ENCODE measurements at regions not wholly inside any gene's neighbourhood (a gene's known extent, or its start where the extent isn't known, plus 50 kb on each side); places are given as distances from the start of the nearest gene placed in this dataset.

- DNase-seq, result no peak
- intact Hi-C loops (cut with DNase I), result no loop called here
These were observed 265.0 kb downstream of the KIF4B start for GRCh38 chr5:155278532-155278931.

- no peak for DNase-seq
- intact Hi-C loops (cut with DNase I), result no loop called here
These were observed 269.1 kb downstream of the KIF4B start for GRCh38 chr5:155282503-155283107.

GRCh38 chr5:155285706-155286105, 272.2 kb downstream of the KIF4B start:
- DNase-seq, result no peak
- intact Hi-C loops (cut with DNase I), result no loop called here

- intact Hi-C loops (cut with DNase I), result no loop called here
- no peak for DNase-seq
These were observed 277.4 kb downstream of the KIF4B start for GRCh38 chr5:155290937-155291336.

- intact Hi-C loops (cut with DNase I), result no loop called here
- no peak for DNase-seq
These were observed 280.1 kb downstream of the KIF4B start for GRCh38 chr5:155293605-155294178.

- intact Hi-C loops (cut with DNase I), result no loop called here
- DNase-seq, result no peak
These were observed 281.6 kb downstream of the KIF4B start for GRCh38 chr5:155295111-155295510.

GRCh38 chr5:155299386-155300005, 285.9 kb downstream of the KIF4B start:
- DNase-seq, result no peak
- intact Hi-C loops (cut with DNase I), result no loop called here

- DNase-seq, result no peak
- intact Hi-C loops (cut with DNase I), result no loop called here
These were observed 289.6 kb downstream of the KIF4B start for GRCh38 chr5:155303120-155303519.

- no peak for DNase-seq
- intact Hi-C loops (cut with DNase I), result no loop called here
These were observed 293.7 kb downstream of the KIF4B start for GRCh38 chr5:155307229-155307628.

GRCh38 chr5:155308289-155308688, 294.7 kb downstream of the KIF4B start:
- DNase-seq, result no peak
- intact Hi-C loops (cut with DNase I), result no loop called here

- intact Hi-C loops (cut with DNase I), result no loop called here
These were observed 295.6 kb downstream of the KIF4B start for GRCh38 chr5:155309021-155309746.

GRCh38 chr5:155311721-155312120, 298.2 kb downstream of the KIF4B start:
- intact Hi-C loops (cut with DNase I), result no loop called here
- no peak for DNase-seq

More at GRCh38 chr5:155309021-155309746, 295.6 kb downstream of the KIF4B start:
- no peak for DNase-seq

GRCh38 chr5:155313518-155313917, 300.0 kb downstream of the KIF4B start:
- intact Hi-C loops (cut with DNase I), result no loop called here

GRCh38 chr5:155316070-155316714, 302.6 kb downstream of the KIF4B start:
- no peak for DNase-seq
- intact Hi-C loops (cut with DNase I), result no loop called here

More at GRCh38 chr5:155313518-155313917, 300.0 kb downstream of the KIF4B start:
- no peak for DNase-seq

GRCh38 chr5:155332618-155333017, 319.1 kb downstream of the KIF4B start:
- peak in 5 of 10 donors; percentile 10 to 64 (median 18) for DNase-seq
- intact Hi-C loops (cut with DNase I), result no loop called here

- no peak for DNase-seq
- intact Hi-C loops (cut with DNase I), result no loop called here
These were observed 329.4 kb downstream of the KIF4B start for GRCh38 chr5:155342956-155343355.

GRCh38 chr5:155343468-155343867, 329.9 kb downstream of the KIF4B start:
- intact Hi-C loops (cut with DNase I), result no loop called here
- no peak for DNase-seq

- intact Hi-C loops (cut with DNase I), result no loop called here
- DNase-seq, result no peak
These were observed 339.7 kb downstream of the KIF4B start for GRCh38 chr5:155353231-155353630.

GRCh38 chr5:155366096-155366495, 352.5 kb downstream of the KIF4B start:
- DNase-seq, result no peak
- intact Hi-C loops (cut with DNase I), result no loop called here

- DNase-seq, result no peak
- intact Hi-C loops (cut with DNase I), result no loop called here
These were observed 354.3 kb downstream of the KIF4B start for GRCh38 chr5:155367841-155368240.

GRCh38 chr5:155368490-155368889, 354.9 kb downstream of the KIF4B start:
- intact Hi-C loops (cut with DNase I), result no loop called here
- DNase-seq, result no peak
